Cardiac fibroblast (primary cell): ENCODE measurements at regions not wholly inside any gene's neighbourhood (a gene's known extent, or its start where the extent isn't known, plus 50 kb on each side); places are given as distances from the start of the nearest gene placed in this dataset.

ENCODE experiments used
- DNase-seq, 2 donors: peaks; one replicate each; pipeline versions ENCODE4 v3.0.0 to v3.0.0-alpha.2; 2010; ENCODE audit warnings: low read depth in 2 of 2
- H3K4me3 ChIP-seq, 2 donors: replicated peaks in 1 of 2; 1 replicate in 1 of 2; 2 replicates in 1 of 2; pipeline ENCODE4 v1.5.1; 2011; ENCODE audit warnings: low read depth in 2 of 2, low read length in 2 of 2, mild to moderate bottlenecking in 2 of 2, moderate library complexity in 1 of 2
- CTCF ChIP-seq: IDR thresholded peaks from one replicate; pipeline ENCODE4 v1.5.1; 2011; ENCODE audit warnings: low read depth, mild to moderate bottlenecking, low read length, inconsistent platforms

GRCh38 chr6:55993418-55993817 is 118.0 kb upstream of the BMP5 start:
- TF ChIP-seq CTCF = no peak

GRCh38 chr6:55992546-55992945 is 117.2 kb upstream of the BMP5 start:
- no peak overlapping the region for H3K4me3 ChIP-seq
- no peak for TF ChIP-seq CTCF
- DNase-seq = no peak

More at GRCh38 chr6:55993418-55993817, 118.0 kb upstream of the BMP5 start:
- no peak for DNase-seq
- no peak overlapping the region for H3K4me3 ChIP-seq

GRCh38 chr6:55985309-55985708 is 109.9 kb upstream of the BMP5 start:
- no peak for DNase-seq
- no peak for TF ChIP-seq CTCF
- no peak overlapping the region for H3K4me3 ChIP-seq

GRCh38 chr6:55983861-55984260 is 108.5 kb upstream of the BMP5 start:
- no peak for TF ChIP-seq CTCF
- no peak for DNase-seq
- no peak overlapping the region for H3K4me3 ChIP-seq

GRCh38 chr6:55981660-55982059 is 106.3 kb upstream of the BMP5 start:
- TF ChIP-seq CTCF = no peak

GRCh38 chr6:55980627-55981211 is 105.3 kb upstream of the BMP5 start:
- TF ChIP-seq CTCF = peak; percentile 42
- H3K4me3 ChIP-seq = no peak overlapping the region
- peak; percentile 68 to 70 for DNase-seq

More at GRCh38 chr6:55981660-55982059, 106.3 kb upstream of the BMP5 start:
- H3K4me3 ChIP-seq = no peak overlapping the region
- DNase-seq = no peak

GRCh38 chr6:55979526-55979925 is 104.1 kb upstream of the BMP5 start:
- H3K4me3 ChIP-seq = no peak overlapping the region
- DNase-seq = no peak
- no peak for TF ChIP-seq CTCF
